HEK293 (cell line): ENCODE measurements at regions not wholly inside any gene's neighbourhood (a gene's known extent, or its start where the extent isn't known, plus 50 kb on each side); places are given as distances from the start of the nearest gene placed in this dataset.

ENCODE experiments used
- CTCF ChIA-PET: fragments of 350-600 bp; formaldehyde crosslinking; extraction: SDS; loops from one replicate; lab custom pipeline; 2021; ENCODE audit warnings: antibody characterized with exemption; lab: Yijun Ruan, JAX
- POLR2A ChIA-PET: fragments of 300-600 bp; formaldehyde crosslinking; extraction: SDS; loops from one replicate; lab custom pipeline; 2020; ENCODE audit warnings: antibody characterized with exemption, inconsistent platforms; lab: Yijun Ruan, JAX
- H3K27ac ChIP-seq: fragments of 200-500 bp; sonication (Bioruptor generic); 2 replicates; pipeline ENCODE4 v1.5.1; 2014; ENCODE audit warnings: low read depth, low read length, control low read depth, inconsistent platforms; ENCODE audit errors: extremely low read depth
- H3K36me3 ChIP-seq, 2 experiments: fragments of 200-500 bp in 1 of 2; sonication (Bioruptor generic) in 1 of 2; 1 replicate in 1 of 2; 2 replicates in 1 of 2; pipeline ENCODE4 v1.5.1; 2014 to 2017; ENCODE audit warnings: inconsistent platforms in 2 of 2, low read length in 2 of 2; ENCODE audit not compliant: control insufficient read depth in 2 of 2, insufficient read depth in 1 of 2
- H3K4me1 ChIP-seq: fragments of 200-500 bp; sonication (Bioruptor generic); 2 replicates; pipeline ENCODE4 v1.5.1; 2014; ENCODE audit warnings: mild to moderate bottlenecking, low read length, inconsistent platforms; ENCODE audit not compliant: control insufficient read depth, insufficient read depth
- H3K4me3 ChIP-seq: 2 replicates; pipeline ENCODE4 v1.5.1; 2011; ENCODE audit warnings: low read depth, mild to moderate bottlenecking, control low read depth, low read length, moderate library complexity
- H3K9me3 ChIP-seq: fragments of 200-500 bp; sonication (Bioruptor generic); 2 replicates; pipeline ENCODE4 v1.5.1; 2014; ENCODE audit warnings: low read depth, low read length, inconsistent platforms; ENCODE audit not compliant: control insufficient read depth, insufficient read depth
- GLI4 ChIP-seq: fragments of 450-650 bp; formaldehyde crosslinking; IDR thresholded peaks from 2 replicates; pipeline ENCODE4 v1.5.1; 2016; ENCODE audit warnings: missing biosample characterization, missing genetic modification characterization
- KLF7 ChIP-seq: fragments of 450-650 bp; formaldehyde crosslinking; IDR thresholded peaks from 2 replicates; pipeline ENCODE4 v1.5.1; 2016; ENCODE audit warnings: missing biosample characterization, missing genetic modification characterization, borderline replicate concordance
- MZF1 ChIP-seq: fragments of 450-650 bp; formaldehyde crosslinking; IDR thresholded peaks from 2 replicates; pipeline ENCODE4 v1.5.1; 2017; ENCODE audit warnings: missing biosample characterization, missing genetic modification characterization, borderline replicate concordance
- OSR2 ChIP-seq: fragments of 450-650 bp; formaldehyde crosslinking; IDR thresholded peaks from 2 replicates; pipeline ENCODE4 v1.5.1; 2016; ENCODE audit warnings: missing biosample characterization, missing genetic modification characterization
- SCRT1 ChIP-seq: fragments of 450-650 bp; formaldehyde crosslinking; IDR thresholded peaks from 2 replicates; pipeline ENCODE4 v1.5.1; 2016; ENCODE audit warnings: missing biosample characterization, missing genetic modification characterization, borderline replicate concordance
- ZBTB20 ChIP-seq: fragments of 450-650 bp; formaldehyde crosslinking; IDR thresholded peaks from 2 replicates; pipeline ENCODE4 v1.5.1; 2016; ENCODE audit warnings: missing biosample characterization, missing genetic modification characterization
- ZNF112 ChIP-seq: fragments of 450-650 bp; formaldehyde crosslinking; IDR thresholded peaks from 2 replicates; pipeline ENCODE4 v1.5.0; 2017; ENCODE audit warnings: missing biosample characterization, missing genetic modification characterization
- ZNF114 ChIP-seq: fragments of 450-650 bp; formaldehyde crosslinking; IDR thresholded peaks from 2 replicates; pipeline ENCODE4 v1.5.0; 2017; ENCODE audit warnings: missing biosample characterization, missing genetic modification characterization
- ZNF169 ChIP-seq: fragments of 450-650 bp; formaldehyde crosslinking; IDR thresholded peaks from 2 replicates; pipeline ENCODE4 v1.5.1; 2016; ENCODE audit warnings: missing biosample characterization, missing genetic modification characterization
- ZNF221 ChIP-seq: fragments of 450-650 bp; formaldehyde crosslinking; IDR thresholded peaks from 2 replicates; pipeline ENCODE4 v1.5.1; 2017; ENCODE audit warnings: missing biosample characterization, missing genetic modification characterization, borderline replicate concordance
- ZNF248 ChIP-seq: fragments of 450-650 bp; formaldehyde crosslinking; IDR thresholded peaks from 2 replicates; pipeline ENCODE4 v1.5.1; 2017; ENCODE audit warnings: missing biosample characterization, missing genetic modification characterization
- ZNF274 ChIP-seq, 2 experiments: fragments of 200-500 bp in 1 of 2; fragments of 450-650 bp in 1 of 2; sonication (Bioruptor generic) in 1 of 2; formaldehyde crosslinking in 1 of 2; IDR thresholded peaks; 2 replicates each; pipeline versions ENCODE4 v1.5.1 to v1.6.1; 2014 to 2016; ENCODE audit warnings: borderline replicate concordance in 1 of 2, inconsistent platforms in 1 of 2, low read length in 1 of 2, missing biosample characterization in 1 of 2, missing genetic modification characterization in 1 of 2
- ZNF341 ChIP-seq: fragments of 450-650 bp; formaldehyde crosslinking; IDR thresholded peaks from 2 replicates; pipeline ENCODE4; 2016; ENCODE audit warnings: low read depth, missing biosample characterization, missing genetic modification characterization
- ZNF350 ChIP-seq: fragments of 450-650 bp; formaldehyde crosslinking; IDR thresholded peaks from 2 replicates; pipeline ENCODE4 v1.5.0; 2017; ENCODE audit warnings: missing biosample characterization, mild to moderate bottlenecking, missing genetic modification characterization
- ZNF354C ChIP-seq: fragments of 450-650 bp; formaldehyde crosslinking; IDR thresholded peaks from 2 replicates; pipeline ENCODE4 v1.5.1; 2016; ENCODE audit warnings: missing biosample characterization, missing genetic modification characterization, low read depth, borderline replicate concordance
- ZNF529 ChIP-seq: fragments of 450-650 bp; formaldehyde crosslinking; IDR thresholded peaks from 2 replicates; pipeline ENCODE4 v1.5.1; 2017; ENCODE audit warnings: missing genetic modification characterization, missing biosample characterization; ENCODE audit not compliant: insufficient replicate concordance
- ZNF530 ChIP-seq: fragments of 450-650 bp; formaldehyde crosslinking; IDR thresholded peaks from 2 replicates; pipeline ENCODE4 v1.5.1; 2016; ENCODE audit warnings: low read depth, missing biosample characterization, missing genetic modification characterization
- ZNF560 ChIP-seq: fragments of 450-650 bp; formaldehyde crosslinking; IDR thresholded peaks from 2 replicates; pipeline ENCODE4 v1.5.1; 2017; ENCODE audit warnings: missing biosample characterization, missing genetic modification characterization, borderline replicate concordance
- ZNF571 ChIP-seq: fragments of 450-650 bp; formaldehyde crosslinking; IDR thresholded peaks from 2 replicates; pipeline ENCODE4 v1.5.0; 2017; ENCODE audit warnings: missing biosample characterization, missing genetic modification characterization
- ZNF621 ChIP-seq: fragments of 450-650 bp; formaldehyde crosslinking; IDR thresholded peaks from 2 replicates; pipeline ENCODE4 v1.5.1; 2017; ENCODE audit warnings: missing biosample characterization, missing genetic modification characterization
- ZNF626 ChIP-seq: fragments of 450-650 bp; sonication (Bioruptor Pico); formaldehyde crosslinking; IDR thresholded peaks from 2 replicates; pipeline ENCODE4 v1.5.1; 2018; ENCODE audit warnings: missing biosample characterization, missing genetic modification characterization, inconsistent platforms
- ZNF776 ChIP-seq: fragments of 450-650 bp; formaldehyde crosslinking; IDR thresholded peaks from 2 replicates; pipeline ENCODE4 v1.5.0; 2017; ENCODE audit warnings: missing biosample characterization, missing genetic modification characterization, borderline replicate concordance
- ZNF777 ChIP-seq: fragments of 450-650 bp; formaldehyde crosslinking; IDR thresholded peaks from 2 replicates; pipeline ENCODE4 v1.5.1; 2017; ENCODE audit warnings: missing biosample characterization, missing genetic modification characterization, borderline replicate concordance
- ZSCAN23 ChIP-seq: fragments of 450-650 bp; formaldehyde crosslinking; IDR thresholded peaks from 2 replicates; pipeline ENCODE4 v1.5.1; 2016; ENCODE audit warnings: missing biosample characterization, missing genetic modification characterization
- TF ChIP-seq, protein P1 (sequence below): fragments of 450-650 bp; formaldehyde crosslinking; IDR thresholded peaks from 2 replicates; pipeline ENCODE4 v1.5.1; 2016; ENCODE audit warnings: missing biosample characterization, missing genetic modification characterization
- TF ChIP-seq, protein P2 (sequence below): IDR thresholded peaks from 2 replicates; pipeline ENCODE4 v1.6.1; 2011; ENCODE audit warnings: mild to moderate bottlenecking, low read depth, low read length, borderline replicate concordance
- TF ChIP-seq, protein P3 (sequence below): fragments of 450-650 bp; IDR thresholded peaks from 2 replicates; pipeline ENCODE4 v1.5.1; 2018; ENCODE audit warnings: missing biosample characterization, mild to moderate bottlenecking, missing genetic modification characterization
- TF ChIP-seq, protein P4 (sequence below): fragments of 450-650 bp; formaldehyde crosslinking; IDR thresholded peaks from 2 replicates; pipeline ENCODE4 v1.5.1; 2016; ENCODE audit warnings: missing biosample characterization, missing genetic modification characterization

DNA sequence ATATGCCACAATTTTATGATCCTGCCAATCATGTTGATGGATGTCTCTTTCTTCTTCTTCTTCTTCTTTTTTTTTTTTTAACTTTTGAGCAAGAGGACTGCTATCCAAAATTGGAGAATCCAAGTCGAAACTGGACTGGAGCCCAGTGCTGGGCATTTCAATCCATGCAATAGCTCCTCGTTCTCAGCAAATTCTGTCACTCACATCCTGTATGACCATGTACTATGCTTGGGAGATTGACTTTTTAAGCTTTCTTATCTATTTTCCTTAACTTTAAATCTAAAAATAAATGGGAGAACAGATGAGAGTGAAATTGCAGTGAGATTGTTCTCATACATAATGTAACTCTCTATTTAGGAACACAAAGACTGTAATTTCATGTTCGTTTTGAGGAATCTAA, 123.0 kb upstream of the PUDP start:
- Histone ChIP-seq H3K9me3 (no peaks in the 10 kb centered on the region), H3K36me3 (no peaks in the 10 kb centered on the region), H3K4me3 (no peak overlapping the region), H3K4me1 (no peaks in the 10 kb centered on the region), H3K27ac (no peak overlapping the region)
- CTCF ChIA-PET, result interaction anchor here (0.6 kb wide), 1 partner anchor 190 kb away, joined by 3 read pairs; no protein-coding TSS in a partner anchor
- POLR2A ChIA-PET, result no interaction called here
- no peak for TF ChIP-seq ZNF114
- no peak for TF ChIP-seq KLF7
- TF ChIP-seq, all 188 proteins: peak for 0

DNA sequence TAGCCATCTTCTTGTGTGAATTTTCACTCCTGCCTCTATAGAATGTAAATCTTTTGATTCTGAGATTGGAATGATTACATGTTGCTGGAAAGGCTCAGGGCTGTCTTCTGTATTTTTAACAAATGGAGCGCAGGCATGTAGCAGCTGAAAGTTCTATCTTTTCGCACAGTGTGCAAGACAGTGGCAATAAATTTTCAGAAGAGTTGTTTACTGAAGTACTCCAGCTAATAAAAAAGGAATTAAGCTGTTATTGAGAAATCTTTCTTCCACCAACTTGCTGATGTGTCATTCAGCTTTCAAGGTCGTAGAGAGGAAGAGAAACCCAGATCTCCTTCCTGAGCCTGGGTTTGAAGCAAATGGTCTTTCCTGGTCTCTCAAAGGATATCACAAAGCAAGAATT, 122.0 kb upstream of the PUDP start:
- H3K4me1 ChIP-seq, result no peaks in the 10 kb centered on the region
- H3K27ac ChIP-seq, result no peak overlapping the region
- CTCF ChIA-PET, result interaction anchor here (0.6 kb wide), 3 partner anchors 38 to 189 kb away, joined by 3 to 4 read pairs (median 3); no protein-coding TSS in a partner anchor
- POLR2A ChIA-PET, result no interaction called here
- no peak overlapping the region for H3K4me3 ChIP-seq
- TF ChIP-seq GLI4 (no peak), ZNF529 (tag by site-specific recombination) (no peak), ZNF776 (tag by site-specific recombination) (no peak), ZNF621 (no peak), ZNF221 (tag by site-specific recombination) (no peak), ZNF112 (tag by site-specific recombination) (no peak), OSR2 (tag by site-specific recombination) (no peak), ZNF571 (no peak), ZNF777 (no peak), ZNF354C (no peak), ZBTB20 (tag by site-specific recombination) (no peak), ZNF341 (no peak), ZNF169 (tag by site-specific recombination) (no peak), ZNF626 (tag by site-specific recombination) (no peak), ZNF248 (tag by site-specific recombination) (no peak)
- TF ChIP-seq, protein P1, sequence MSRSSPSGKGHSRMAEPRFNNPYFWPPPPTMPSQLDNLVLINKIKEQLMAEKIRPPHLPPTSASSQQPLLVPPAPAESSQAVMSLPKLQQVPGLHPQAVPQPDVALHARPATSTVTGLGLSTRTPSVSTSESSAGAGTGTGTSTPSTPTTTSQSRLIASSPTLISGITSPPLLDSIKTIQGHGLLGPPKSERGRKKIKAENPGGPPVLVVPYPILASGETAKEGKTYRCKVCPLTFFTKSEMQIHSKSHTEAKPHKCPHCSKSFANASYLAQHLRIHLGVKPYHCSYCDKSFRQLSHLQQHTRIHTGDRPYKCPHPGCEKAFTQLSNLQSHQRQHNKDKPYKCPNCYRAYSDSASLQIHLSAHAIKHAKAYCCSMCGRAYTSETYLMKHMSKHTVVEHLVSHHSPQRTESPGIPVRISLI, result no peak
- TF ChIP-seq, protein P2, sequence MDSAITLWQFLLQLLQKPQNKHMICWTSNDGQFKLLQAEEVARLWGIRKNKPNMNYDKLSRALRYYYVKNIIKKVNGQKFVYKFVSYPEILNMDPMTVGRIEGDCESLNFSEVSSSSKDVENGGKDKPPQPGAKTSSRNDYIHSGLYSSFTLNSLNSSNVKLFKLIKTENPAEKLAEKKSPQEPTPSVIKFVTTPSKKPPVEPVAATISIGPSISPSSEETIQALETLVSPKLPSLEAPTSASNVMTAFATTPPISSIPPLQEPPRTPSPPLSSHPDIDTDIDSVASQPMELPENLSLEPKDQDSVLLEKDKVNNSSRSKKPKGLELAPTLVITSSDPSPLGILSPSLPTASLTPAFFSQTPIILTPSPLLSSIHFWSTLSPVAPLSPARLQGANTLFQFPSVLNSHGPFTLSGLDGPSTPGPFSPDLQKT, result no peak
- TF ChIP-seq, protein P3, sequence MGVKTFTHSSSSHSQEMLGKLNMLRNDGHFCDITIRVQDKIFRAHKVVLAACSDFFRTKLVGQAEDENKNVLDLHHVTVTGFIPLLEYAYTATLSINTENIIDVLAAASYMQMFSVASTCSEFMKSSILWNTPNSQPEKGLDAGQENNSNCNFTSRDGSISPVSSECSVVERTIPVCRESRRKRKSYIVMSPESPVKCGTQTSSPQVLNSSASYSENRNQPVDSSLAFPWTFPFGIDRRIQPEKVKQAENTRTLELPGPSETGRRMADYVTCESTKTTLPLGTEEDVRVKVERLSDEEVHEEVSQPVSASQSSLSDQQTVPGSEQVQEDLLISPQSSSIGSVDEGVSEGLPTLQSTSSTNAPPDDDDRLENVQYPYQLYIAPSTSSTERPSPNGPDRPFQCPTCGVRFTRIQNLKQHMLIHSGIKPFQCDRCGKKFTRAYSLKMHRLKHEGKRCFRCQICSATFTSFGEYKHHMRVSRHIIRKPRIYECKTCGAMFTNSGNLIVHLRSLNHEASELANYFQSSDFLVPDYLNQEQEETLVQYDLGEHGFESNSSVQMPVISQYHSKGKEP (tag by site-specific recombination), result no peak
- H3K36me3 ChIP-seq, result no peaks in the 10 kb centered on the region
- H3K9me3 ChIP-seq, result no peaks in the 10 kb centered on the region

DNA sequence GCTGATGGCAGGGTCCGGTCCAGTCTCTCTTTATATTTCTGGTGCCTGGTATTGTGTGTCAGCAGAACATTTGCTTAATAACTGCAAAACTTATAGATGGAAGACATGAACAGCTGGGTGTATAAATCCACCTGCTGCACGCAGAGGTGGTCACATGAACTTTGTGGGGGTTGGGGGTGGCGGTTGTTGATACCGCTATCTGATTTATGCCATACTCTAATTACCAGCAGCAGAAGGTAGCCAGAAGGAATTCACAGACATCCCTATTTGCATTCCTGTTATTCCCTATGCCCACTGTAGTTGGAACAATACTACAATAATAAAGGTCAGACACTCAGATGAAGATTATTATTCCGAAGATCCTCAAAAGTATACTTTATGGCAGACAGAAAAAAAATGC, 121.6 kb upstream of the PUDP start:
- CTCF ChIA-PET, result interaction anchor here (0.6 kb wide), 1 partner anchor 78 kb away, joined by 4 read pairs; no protein-coding TSS in a partner anchor
- Histone ChIP-seq H3K4me3 (no peak overlapping the region), H3K9me3 (no peaks in the 10 kb centered on the region), H3K4me1 (no peaks in the 10 kb centered on the region), H3K36me3 (no peaks in the 10 kb centered on the region), H3K27ac (no peak overlapping the region)
- TF ChIP-seq ZNF621, result no peak
- no peak for TF ChIP-seq ZSCAN23 (tag by site-specific recombination)
- no peak for TF ChIP-seq ZNF350 (tag by site-specific recombination)
- TF ChIP-seq, protein P4, sequence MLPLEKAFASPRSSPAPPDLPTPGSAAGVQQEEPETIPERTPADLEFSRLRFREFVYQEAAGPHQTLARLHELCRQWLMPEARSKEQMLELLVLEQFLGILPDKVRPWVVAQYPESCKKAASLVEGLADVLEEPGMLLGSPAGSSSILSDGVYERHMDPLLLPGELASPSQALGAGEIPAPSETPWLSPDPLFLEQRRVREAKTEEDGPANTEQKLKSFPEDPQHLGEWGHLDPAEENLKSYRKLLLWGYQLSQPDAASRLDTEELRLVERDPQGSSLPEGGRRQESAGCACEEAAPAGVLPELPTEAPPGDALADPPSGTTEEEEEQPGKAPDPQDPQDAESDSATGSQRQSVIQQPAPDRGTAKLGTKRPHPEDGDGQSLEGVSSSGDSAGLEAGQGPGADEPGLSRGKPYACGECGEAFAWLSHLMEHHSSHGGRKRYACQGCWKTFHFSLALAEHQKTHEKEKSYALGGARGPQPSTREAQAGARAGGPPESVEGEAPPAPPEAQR, result no peak
- TF ChIP-seq SCRT1, result no peak
- TF ChIP-seq ZNF274 (IDR thresholded peaks at IDR 0.05; ENCODE audit: low read length), result no peak
- no peak for TF ChIP-seq ZNF274 (tag by site-specific recombination; IDR thresholded peaks at IDR 0.05; ENCODE audit: borderline replicate concordance)
- no peak for TF ChIP-seq KLF7
- TF ChIP-seq MZF1 (tag by site-specific recombination), result no peak
- TF ChIP-seq ZNF560 (tag by site-specific recombination), result no peak
- TF ChIP-seq ZNF530 (tag by site-specific recombination), result no peak
- POLR2A ChIA-PET, result no interaction called here
